HepG2 (cell line): ENCODE measurements at regions not wholly inside any gene's neighbourhood (a gene's known extent, or its start where the extent isn't known, plus 50 kb on each side); places are given as distances from the start of the nearest gene placed in this dataset.

Experiments used
- ATAC-seq: fragments of 200-7000 bp; cut with Tn5 transposase; 3 replicates; pipeline ENCODE4 v1.9.1; 2020; ENCODE audit warnings: mild to moderate bottlenecking, moderate library complexity
- BruUV-seq: library from RNA; stranded (reverse); fragments of 400-500 nt; replicated peaks from 2 replicates; lab custom pipeline; 2021; lab: Mats Ljungman, UMichigan
- CTCF ChIA-PET: fragments of 300-600 bp; formaldehyde crosslinking; extraction: SDS; loops from one replicate; lab custom pipeline; 2021; ENCODE audit warnings: low total read pairs, inconsistent platforms, low intra/inter-chr PET ratio; lab: Yijun Ruan, JAX
- POLR2A ChIA-PET: fragments of 350-600 bp; sonication (Branson Sonifier 250); formaldehyde crosslinking; loops from one replicate; lab custom pipeline; 2020; ENCODE audit warnings: antibody characterized with exemption, inconsistent platforms; lab: Yijun Ruan, JAX
- DNase-seq: peaks from one replicate; pipeline ENCODE4 v3.0.0-alpha.2; 2015; ENCODE audit warnings: low spot score
- FAIRE-seq: peaks from 3 replicates; lab custom pipeline; 2011; peaks lifted over from hg19 to GRCh38; lab: Jason Lieb, UNC
- H2AFZ ChIP-seq: one replicate; pipeline ENCODE4 v1.6.1; 2011; ENCODE audit warnings: low read length, inconsistent platforms
- H3K27ac ChIP-seq: fragments of 300-600 bp; 3 replicates; pipeline ENCODE4 v1.8.0; 2011; ENCODE audit warnings: mixed run types, mild to moderate bottlenecking, mixed read lengths, low read length, inconsistent platforms; ENCODE audit not compliant: insufficient read depth; ENCODE audit errors: extremely low read length
- H3K27me3 ChIP-seq, 2 experiments: fragments of 200-600 bp in 1 of 2; 2 replicates in 1 of 2; 3 replicates in 1 of 2; pipeline versions ENCODE4 v1.6.0 to v1.8.0; 2011; ENCODE audit warnings: low read length in 2 of 2, mild to moderate bottlenecking in 2 of 2, moderate library complexity in 2 of 2, inconsistent platforms in 1 of 2; ENCODE audit not compliant: insufficient read depth in 2 of 2, control insufficient read depth in 1 of 2
- H3K36me3 ChIP-seq, 2 experiments: fragments of 200-600 bp in 1 of 2; replicated peaks in 1 of 2; 2 replicates in 1 of 2; 3 replicates in 1 of 2; pipeline versions ENCODE4 v1.5.1 to v1.8.0; 2011; ENCODE audit warnings: low read length in 2 of 2, inconsistent platforms in 1 of 2; ENCODE audit not compliant: insufficient read depth in 2 of 2, control insufficient read depth in 1 of 2
- H3K4me1 ChIP-seq: 2 replicates; pipeline ENCODE4 v1.5.1; 2012; ENCODE audit warnings: low read length, inconsistent platforms; ENCODE audit not compliant: insufficient read depth
- H3K4me2 ChIP-seq: 2 replicates; pipeline ENCODE4 v1.6.0; 2011; ENCODE audit warnings: low read depth, low read length, inconsistent platforms
- H3K4me3 ChIP-seq, 3 experiments: fragments of 200-600 bp in 1 of 3; sonication (generic), shearing (Covaris generic) in 1 of 3; replicated peaks in 1 of 3; 2 replicates each; pipeline ENCODE4 v1.5.1; 2011 to 2016; ENCODE audit warnings: low read length in 3 of 3, inconsistent platforms in 2 of 3, low read depth in 2 of 3, mild to moderate bottlenecking in 2 of 3, control low read depth in 1 of 3, mixed read lengths in 1 of 3; ENCODE audit not compliant: insufficient read depth in 1 of 3
- H3K79me2 ChIP-seq: one replicate; pipeline ENCODE4 v1.6.1; 2011; ENCODE audit warnings: low read length, inconsistent platforms; ENCODE audit not compliant: insufficient read depth
- H3K9ac ChIP-seq: 2 replicates; pipeline ENCODE4 v1.6.0; 2011; ENCODE audit warnings: mild to moderate bottlenecking, low read depth, low read length, inconsistent platforms; ENCODE audit not compliant: insufficient read depth
- H3K9me3 ChIP-seq: 2 replicates; pipeline ENCODE4 v1.5.1; 2012; ENCODE audit warnings: mild to moderate bottlenecking, low read length
- H4K20me1 ChIP-seq: 2 replicates; pipeline ENCODE4 v1.6.0; 2011; ENCODE audit warnings: inconsistent platforms, mild to moderate bottlenecking, low read length, moderate library complexity; ENCODE audit not compliant: insufficient read depth
- MXD4 ChIP-seq: IDR thresholded peaks from 2 replicates; pipeline ENCODE4 v1.6.1; 2016; ENCODE audit warnings: mild to moderate bottlenecking, missing biosample characterization, missing genetic modification reagents
- NAIF1 ChIP-seq: sonication (generic); formaldehyde crosslinking; IDR thresholded peaks from 2 replicates; pipeline ENCODE4 v1.5.0; 2020; ENCODE audit warnings: mild to moderate bottlenecking, missing genetic modification reagents, borderline replicate concordance
- NR2F6 ChIP-seq, 2 experiments: IDR thresholded peaks; 2 replicates each; pipeline ENCODE4 v1.6.1; 2016; ENCODE audit warnings: antibody characterized with exemption in 1 of 2, mild to moderate bottlenecking in 1 of 2
- ZNF256 ChIP-seq: sonication (generic); formaldehyde crosslinking; conservative IDR thresholded peaks from 2 replicates; pipeline ENCODE4 v1.4.0; 2020; ENCODE audit warnings: missing genetic modification reagents
- ZNF33A ChIP-seq: sonication (generic); formaldehyde crosslinking; IDR thresholded peaks from 2 replicates; pipeline ENCODE4 v1.5.1; 2020; ENCODE audit warnings: missing genetic modification reagents, mild to moderate bottlenecking, moderate library complexity, borderline replicate concordance
- ZNF773 ChIP-seq: sonication (generic); formaldehyde crosslinking; IDR thresholded peaks from 2 replicates; pipeline ENCODE4 v1.4.0; 2020; ENCODE audit warnings: missing genetic modification reagents, borderline replicate concordance
- WGBS: methylation state at CpG from one replicate; pipeline ENCODE4 v1.1.6; 2017; ENCODE audit warnings: low lambda C conversion rate; 5-methylcytosine and 5-hydroxymethylcytosine counted together
- in situ Hi-C: cut with HindIII; loops from 2 replicates; pipeline ENCODE4 v1.10.0; 2017; ENCODE audit warnings: low pct_unique_long_range_greater_than_20kb; ENCODE audit not compliant: extremely low pct_ligation_motif_present
- intact Hi-C: fragments of 100-400 bp; cut with micrococcal nuclease; formaldehyde crosslinking; loops from one replicate; pipeline ENCODE4 v1.10.0; 2022; ENCODE audit not compliant: unreplicated experiment
- TF ChIP-seq, protein P1 (sequence below): sonication (generic); formaldehyde crosslinking; conservative IDR thresholded peaks from 2 replicates; pipeline ENCODE4 v1.4.0; 2020; ENCODE audit warnings: missing genetic modification reagents

DNA sequence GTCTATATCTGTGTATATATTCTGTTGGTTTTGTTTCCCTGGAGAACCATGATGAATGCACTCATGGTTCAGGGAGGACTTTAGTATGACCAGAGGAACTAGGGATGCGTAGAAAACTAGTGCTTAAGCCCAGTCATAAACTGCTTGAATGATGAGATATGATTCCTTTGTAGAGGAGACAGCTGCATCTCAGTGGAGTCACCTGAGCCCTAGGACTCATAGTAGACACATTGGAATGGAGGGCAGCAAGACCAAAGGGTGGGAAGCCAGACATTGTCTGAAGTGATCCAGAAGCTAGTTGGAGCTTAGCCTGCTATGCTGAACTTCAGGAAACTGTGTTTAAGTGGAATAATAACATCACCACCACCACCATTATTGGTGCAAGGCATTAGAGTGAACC is 89.5 kb upstream of the SPATA13 start:
- H3K4me3 ChIP-seq: no peak overlapping the region
- no peaks in the 10 kb centered on the region for H3K36me3 ChIP-seq
- WGBS: 89% methylated on average over 1 of the region's 1 CpG
- intact Hi-C loops (no loop called here), in situ Hi-C loops (no loop called here)
- FAIRE-seq: no peak
- peaks cover 0 to 17% of the 10 kb centered on the region in 2 experiments; a peak in 3 of 5 replicates for H3K27me3 ChIP-seq
- no peaks in the 10 kb centered on the region for H3K79me2 ChIP-seq
- H3K4me2 ChIP-seq: no peak overlapping the region
- BruUV-seq: no TSS peak
- no peak for ATAC-seq
- no peaks in the 10 kb centered on the region for H4K20me1 ChIP-seq
- peaks cover 15% of the 10 kb centered on the region for H3K4me1 ChIP-seq
- no peak overlapping the region for H3K9ac ChIP-seq
- no peak overlapping the region for H2AFZ ChIP-seq
- no peak for DNase-seq
- no peak overlapping the region for H3K27ac ChIP-seq
- TF ChIP-seq ZNF773: no peak
- TF ChIP-seq, protein P1, sequence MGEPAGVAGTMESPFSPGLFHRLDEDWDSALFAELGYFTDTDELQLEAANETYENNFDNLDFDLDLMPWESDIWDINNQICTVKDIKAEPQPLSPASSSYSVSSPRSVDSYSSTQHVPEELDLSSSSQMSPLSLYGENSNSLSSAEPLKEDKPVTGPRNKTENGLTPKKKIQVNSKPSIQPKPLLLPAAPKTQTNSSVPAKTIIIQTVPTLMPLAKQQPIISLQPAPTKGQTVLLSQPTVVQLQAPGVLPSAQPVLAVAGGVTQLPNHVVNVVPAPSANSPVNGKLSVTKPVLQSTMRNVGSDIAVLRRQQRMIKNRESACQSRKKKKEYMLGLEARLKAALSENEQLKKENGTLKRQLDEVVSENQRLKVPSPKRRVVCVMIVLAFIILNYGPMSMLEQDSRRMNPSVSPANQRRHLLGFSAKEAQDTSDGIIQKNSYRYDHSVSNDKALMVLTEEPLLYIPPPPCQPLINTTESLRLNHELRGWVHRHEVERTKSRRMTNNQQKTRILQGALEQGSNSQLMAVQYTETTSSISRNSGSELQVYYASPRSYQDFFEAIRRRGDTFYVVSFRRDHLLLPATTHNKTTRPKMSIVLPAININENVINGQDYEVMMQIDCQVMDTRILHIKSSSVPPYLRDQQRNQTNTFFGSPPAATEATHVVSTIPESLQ (CRISPR knock-in tag): no peak
- no peak for TF ChIP-seq NR2F6 (IDR thresholded peaks at IDR 0.05)
- TF ChIP-seq NR2F6 (CRISPR knock-in tag; IDR thresholded peaks at IDR 0.05): no peak
- no peak for TF ChIP-seq NAIF1 (CRISPR knock-in tag)
- TF ChIP-seq ZNF33A (CRISPR knock-in tag): no peak
- no peaks in the 10 kb centered on the region for H3K9me3 ChIP-seq
- POLR2A ChIA-PET: no interaction called here
- CTCF ChIA-PET: no interaction called here

DNA sequence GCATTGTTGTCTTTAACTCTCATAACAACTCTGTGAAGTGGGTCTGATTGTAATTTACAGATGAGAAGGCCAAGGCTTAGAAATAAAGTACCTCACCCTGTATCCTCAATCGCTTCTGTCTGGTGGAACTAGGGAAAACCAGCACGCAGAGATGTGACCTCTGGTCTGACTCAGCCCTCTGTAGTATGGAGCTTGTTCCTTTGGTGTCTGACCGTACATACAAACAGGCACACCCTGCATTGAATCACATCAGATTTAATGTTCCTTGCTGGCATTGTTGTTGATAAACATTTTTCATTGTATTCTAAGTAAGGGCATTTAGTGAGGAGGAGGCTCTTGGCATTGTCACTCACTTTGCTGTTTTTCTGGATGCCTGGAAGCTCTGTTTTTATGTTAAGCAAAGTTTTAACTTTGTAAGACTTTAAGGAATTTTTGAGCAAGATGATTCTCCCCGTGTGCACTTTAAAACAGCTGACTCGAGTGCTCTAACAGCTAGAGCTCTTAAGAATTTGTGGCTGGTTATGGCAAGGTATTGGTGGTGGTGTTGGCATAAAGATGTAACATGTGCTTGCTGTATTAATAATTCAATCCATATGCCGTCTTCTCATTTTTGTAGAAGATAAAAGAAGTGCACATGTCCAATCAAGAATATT is 89.0 kb upstream of the SPATA13 start:
- H4K20me1 ChIP-seq: no peaks in the 10 kb centered on the region
- DNase-seq (no peak), FAIRE-seq (no peak), ATAC-seq (no peak)
- intact Hi-C loops: no loop called here
- CTCF ChIA-PET: no interaction called here
- H3K4me2 ChIP-seq: no peak overlapping the region
- no peak overlapping the region for H2AFZ ChIP-seq
- TF ChIP-seq ZNF256 (CRISPR knock-in tag) (no peak), MXD4 (CRISPR knock-in tag) (no peak)
- no peak overlapping the region for H3K9ac ChIP-seq
- no TSS peak for BruUV-seq
- no peaks in the 10 kb centered on the region for H3K79me2 ChIP-seq
- peaks cover 20% of the 10 kb centered on the region for H3K4me1 ChIP-seq
- no peaks in the 10 kb centered on the region for H3K9me3 ChIP-seq
- H3K36me3 ChIP-seq: no peaks in the 10 kb centered on the region
- no peak overlapping the region for H3K4me3 ChIP-seq
- POLR2A ChIA-PET: no interaction called here
- WGBS: 19% methylated on average over 6 of the region's 6 CpGs
- H3K27me3 ChIP-seq: peaks cover 0 to 14% of the 10 kb centered on the region in 2 experiments; a peak in 3 of 5 replicates
- in situ Hi-C loops: no loop called here
- H3K27ac ChIP-seq: no peak overlapping the region
